BLaER1 treated with 17β-estradiol and CSF1 and Interleukin-3, amounts not matched to agents 10 nM and 100 nM (cell line): ENCODE measurements at regions not wholly inside any gene's neighbourhood (a gene's known extent, or its start where the extent isn't known, plus 50 kb on each side); places are given as distances from the start of the nearest gene placed in this dataset.
A peak's percentile ranks its signal among the peaks of the same experiment; 100 is the strongest.

Experiments
- H3K27ac ChIP-seq, 11 experiments: shearing (Covaris generic); formaldehyde crosslinking; 2 replicates each; pipeline ENCODE4 v1.8.1; 2022
- H3K27me3 ChIP-seq, 11 experiments: shearing (Covaris generic); formaldehyde crosslinking; 2 replicates each; pipeline ENCODE4 v1.8.1; 2022
- H3K36me3 ChIP-seq, 11 experiments: shearing (Covaris generic); formaldehyde crosslinking; 2 replicates each; pipeline ENCODE4 v1.8.1; 2022
- H3K4me1 ChIP-seq, 10 experiments: shearing (Covaris generic); formaldehyde crosslinking; 2 replicates each; pipeline ENCODE4 v1.8.1; 2022
- H3K4me2 ChIP-seq, 11 experiments: shearing (Covaris generic); formaldehyde crosslinking; 2 replicates each; pipeline ENCODE4 v1.8.1; 2022
- H3K4me3 ChIP-seq, 10 experiments: shearing (Covaris generic); formaldehyde crosslinking; 2 replicates each; pipeline ENCODE4 v1.8.1; 2022
- H3K9ac ChIP-seq, 11 experiments: shearing (Covaris generic); formaldehyde crosslinking; 2 replicates each; pipeline ENCODE4 v1.8.1; 2022
- H3K9me3 ChIP-seq, 11 experiments: shearing (Covaris generic); formaldehyde crosslinking; replicated peaks in 1 of 11; 2 replicates each; pipeline ENCODE4 v1.8.1; 2022
- H4K20me1 ChIP-seq, 11 experiments: shearing (Covaris generic); formaldehyde crosslinking; 2 replicates each; pipeline ENCODE4 v1.8.1; 2022
- Cebpa-rat ChIP-seq, 11 experiments: shearing (Covaris generic); IDR thresholded peaks; 2 replicates each; pipeline ENCODE4 v1.8.1; 2022

DNA sequence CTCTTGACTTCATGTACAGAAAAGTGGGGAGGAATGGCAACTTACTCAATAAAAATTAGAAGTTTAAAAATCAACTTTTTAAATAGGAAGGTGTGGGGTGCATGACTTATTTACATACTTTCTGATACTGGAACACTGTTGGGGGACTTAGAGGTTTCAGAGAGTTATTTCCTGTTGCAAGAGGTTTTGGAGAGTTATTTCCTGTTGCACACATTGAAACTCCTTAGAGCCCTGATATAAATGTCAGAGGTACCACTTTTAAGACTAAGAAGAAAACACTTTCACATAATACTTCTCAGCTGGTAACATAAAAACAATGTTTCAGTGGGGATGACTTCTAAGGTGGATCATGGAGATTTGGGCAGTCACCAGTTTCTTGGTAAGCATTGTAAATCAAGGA, 579.9 kb downstream of the MMUT start:
- Histone ChIP-seq H3K9me3 (peaks cover 0 to 1% (median 0%) of the 10 kb centered on the region in 11 experiments; a peak in 3 of 22 replicates), H4K20me1 (no peaks in the 10 kb centered on the region), H3K4me2 (peak overlapping the region; percentile 21 to 69 (median 53); a peak in 21 of 22 replicates), H3K27me3 (no peaks in the 10 kb centered on the region), H3K36me3 (no peaks in the 10 kb centered on the region), H3K27ac (peak overlapping the region in 8 of 11 experiments; percentile 9 to 39 (median 16); a peak in 6 of 22 replicates), H3K4me1 (peaks cover 8 to 19% (median 14%) of the 10 kb centered on the region in 10 experiments; a peak in 19 of 20 replicates), H3K4me3 (no peak overlapping the region), H3K9ac (no peak overlapping the region)
- TF ChIP-seq Cebpa-rat (IDR thresholded peaks at IDR 0.05), result no peak

DNA sequence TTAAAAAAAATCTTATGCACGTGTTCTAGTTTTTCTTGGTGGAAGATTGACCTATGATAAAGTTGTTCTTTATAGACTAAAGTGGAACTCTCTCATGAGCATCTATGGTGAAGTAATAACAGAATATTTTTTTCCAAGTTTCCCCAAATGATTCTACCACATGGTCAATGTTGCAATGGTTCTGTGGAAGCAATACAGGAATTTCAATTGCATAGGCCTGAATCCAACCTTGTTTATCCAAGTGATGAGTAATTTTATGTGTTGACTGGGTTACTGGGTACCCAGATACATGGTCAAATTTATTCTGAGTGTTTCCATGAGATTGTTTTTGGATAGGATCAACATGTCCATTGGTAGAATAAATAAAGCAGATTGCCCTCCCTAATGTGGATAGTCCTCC, 581.5 kb downstream of the MMUT start:
- no peak overlapping the region for H3K4me3 ChIP-seq
- H3K27ac ChIP-seq, result no peak overlapping the region
- H3K9me3 ChIP-seq, result no peaks in the 10 kb centered on the region
- H3K9ac ChIP-seq, result no peak overlapping the region
- no peak for TF ChIP-seq Cebpa-rat (IDR thresholded peaks at IDR 0.05)
- H3K27me3 ChIP-seq, result no peaks in the 10 kb centered on the region
- H3K4me2 ChIP-seq, result no peak overlapping the region
- no peaks in the 10 kb centered on the region for H4K20me1 ChIP-seq
- H3K36me3 ChIP-seq, result no peaks in the 10 kb centered on the region
- H3K4me1 ChIP-seq, result peaks cover 8 to 19% (median 14%) of the 10 kb centered on the region in 10 experiments; a peak in 19 of 20 replicates

DNA sequence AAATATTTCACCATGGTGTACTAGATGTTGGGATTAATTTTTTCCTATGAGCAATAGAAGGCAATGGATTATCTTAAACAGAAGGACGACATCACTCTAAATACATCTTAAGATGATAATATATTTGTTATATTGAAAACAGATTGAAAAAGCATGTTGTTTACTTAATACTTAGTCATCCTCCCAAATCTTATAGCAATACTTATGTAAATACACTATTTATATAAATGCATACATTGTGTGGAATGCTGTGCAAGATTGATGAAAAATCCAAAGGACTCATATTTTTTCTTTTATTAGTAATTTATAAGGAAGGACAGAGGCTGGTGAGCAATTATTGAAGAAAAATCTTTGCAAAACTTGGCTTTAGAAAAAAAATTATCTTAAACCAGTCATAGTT, 593.5 kb downstream of the MMUT start:
- Histone ChIP-seq H3K36me3 (no peaks in the 10 kb centered on the region), H3K27me3 (no peaks in the 10 kb centered on the region), H3K27ac (no peak overlapping the region), H3K9ac (no peak overlapping the region), H3K4me2 (no peak overlapping the region), H4K20me1 (no peaks in the 10 kb centered on the region), H3K4me1 (no peaks in the 10 kb centered on the region), H3K4me3 (no peak overlapping the region), H3K9me3 (peaks cover 0 to 5% (median 1%) of the 10 kb centered on the region in 11 experiments; a peak in 11 of 22 replicates)
- no peak for TF ChIP-seq Cebpa-rat (IDR thresholded peaks at IDR 0.05)

DNA sequence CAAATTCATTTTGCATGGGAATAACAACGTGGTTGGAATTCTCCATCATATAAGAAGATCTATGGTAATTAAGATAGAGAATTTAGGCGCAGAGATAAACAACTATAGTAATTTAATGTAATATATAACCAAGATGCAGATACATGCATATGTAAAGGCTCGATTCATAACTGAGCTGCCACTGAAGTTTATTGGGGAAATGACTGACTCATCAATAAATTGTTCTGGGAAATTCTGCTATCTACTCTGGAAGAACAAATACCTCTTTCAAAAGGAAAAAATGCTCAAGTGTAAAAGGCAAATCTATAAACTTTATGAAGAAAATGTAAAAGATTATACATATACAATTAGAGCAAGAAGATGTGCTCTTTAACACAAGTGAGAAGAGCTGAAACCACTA, 596.4 kb downstream of the MMUT start:
- TF ChIP-seq Cebpa-rat (IDR thresholded peaks at IDR 0.05), result no peak
- Histone ChIP-seq H3K27me3 (no peaks in the 10 kb centered on the region), H3K27ac (no peak overlapping the region), H3K4me1 (no peaks in the 10 kb centered on the region), H3K9me3 (peaks cover 9 to 23% (median 13%) of the 10 kb centered on the region in 11 experiments), H3K4me3 (no peak overlapping the region), H3K36me3 (no peaks in the 10 kb centered on the region), H3K4me2 (no peak overlapping the region), H3K9ac (no peak overlapping the region), H4K20me1 (no peaks in the 10 kb centered on the region)

DNA sequence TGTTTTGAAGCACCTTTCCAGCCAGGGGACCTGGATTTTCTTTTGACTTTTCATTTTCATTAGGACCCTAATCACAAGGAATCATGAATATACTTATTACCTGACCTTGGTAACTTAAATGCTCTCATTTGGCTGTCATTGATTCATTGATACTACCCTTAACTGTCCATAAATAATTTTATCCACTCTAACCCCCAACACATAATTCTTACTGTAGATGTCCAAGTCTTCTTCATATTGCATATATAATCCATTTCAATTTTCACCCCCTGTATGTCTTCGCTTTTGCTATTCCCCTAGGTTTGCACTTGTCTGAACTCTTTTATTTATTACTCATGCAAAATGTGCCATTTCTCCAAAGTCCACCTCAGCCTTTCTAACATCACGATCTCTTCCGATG, 602.9 kb downstream of the MMUT start:
- Histone ChIP-seq H3K27me3 (no peaks in the 10 kb centered on the region), H3K4me2 (no peak overlapping the region)
- no peak for TF ChIP-seq Cebpa-rat (IDR thresholded peaks at IDR 0.05)

DNA sequence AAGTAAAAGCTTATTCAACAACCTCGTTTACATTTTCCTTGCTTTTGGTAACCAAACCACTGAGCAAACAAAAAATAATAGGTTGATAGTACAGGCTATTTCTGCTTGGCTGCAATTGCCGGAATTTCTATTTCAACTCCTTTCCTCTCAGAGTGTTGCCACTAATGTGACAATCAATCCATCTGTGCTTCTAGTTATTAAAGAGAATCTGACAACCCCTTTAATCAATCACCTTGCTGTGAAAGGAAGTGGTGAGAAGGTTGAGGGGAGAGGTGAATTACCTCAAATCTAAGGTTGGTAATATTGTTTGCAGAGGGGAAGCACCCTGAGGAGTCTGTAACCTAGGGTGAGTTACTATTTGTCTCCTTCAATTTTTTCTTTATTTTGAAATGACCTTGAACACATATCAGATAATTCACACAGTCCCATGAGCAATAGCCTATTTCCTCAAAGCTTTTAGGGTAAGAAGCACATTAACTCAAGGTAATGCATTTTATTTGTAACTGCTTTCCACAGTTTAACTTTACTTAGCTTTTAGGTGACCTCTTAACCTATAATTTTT, 603.4 kb downstream of the MMUT start:
- H3K27ac ChIP-seq, result no peak overlapping the region
- no peaks in the 10 kb centered on the region for H3K4me1 ChIP-seq
- H4K20me1 ChIP-seq, result no peaks in the 10 kb centered on the region
- no peak overlapping the region for H3K9ac ChIP-seq
- H3K4me3 ChIP-seq, result no peak overlapping the region
- H3K36me3 ChIP-seq, result no peaks in the 10 kb centered on the region
- H3K27me3 ChIP-seq, result no peaks in the 10 kb centered on the region
- no peak overlapping the region for H3K4me2 ChIP-seq
- no peak for TF ChIP-seq Cebpa-rat (IDR thresholded peaks at IDR 0.05)
- H3K9me3 ChIP-seq, result peaks cover 9 to 18% (median 12%) of the 10 kb centered on the region in 11 experiments

More for the DNA sequence above, 602.9 kb downstream of the MMUT start:
- H3K9me3 ChIP-seq, result peaks cover 9 to 23% (median 13%) of the 10 kb centered on the region in 11 experiments
- H3K4me3 ChIP-seq, result no peak overlapping the region
- no peaks in the 10 kb centered on the region for H3K36me3 ChIP-seq
- H3K9ac ChIP-seq, result no peak overlapping the region
- H4K20me1 ChIP-seq, result no peaks in the 10 kb centered on the region
- H3K4me1 ChIP-seq, result no peaks in the 10 kb centered on the region
- H3K27ac ChIP-seq, result no peak overlapping the region

DNA sequence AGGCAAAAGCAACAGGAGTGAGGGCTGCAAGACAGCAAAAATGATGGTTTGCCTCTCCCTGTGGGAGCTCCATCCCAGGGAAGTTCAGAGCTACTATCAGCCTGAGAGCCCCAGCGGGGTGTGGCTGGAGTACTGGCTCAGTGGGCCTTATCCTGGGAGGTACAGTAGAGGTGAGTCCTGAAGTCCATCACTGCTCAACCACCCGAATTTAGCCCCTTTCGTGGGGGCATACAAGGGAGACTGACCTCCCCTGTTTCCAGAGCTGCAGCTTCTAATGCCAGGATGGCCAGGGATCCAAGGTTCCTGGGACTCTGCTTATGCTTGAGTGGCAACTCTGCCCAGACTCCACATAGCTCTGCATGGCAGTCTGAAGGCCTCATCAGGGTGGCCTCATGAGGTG, 617.8 kb downstream of the MMUT start:
- H3K9me3 ChIP-seq, result peaks cover 24 to 37% (median 29%) of the 10 kb centered on the region in 11 experiments
- H3K4me3 ChIP-seq, result no peak overlapping the region
- no peak overlapping the region for H3K27ac ChIP-seq
- H3K4me1 ChIP-seq, result no peaks in the 10 kb centered on the region
- H3K27me3 ChIP-seq, result no peaks in the 10 kb centered on the region
- H3K4me2 ChIP-seq, result no peak overlapping the region
- H3K9ac ChIP-seq, result no peak overlapping the region
- TF ChIP-seq Cebpa-rat (IDR thresholded peaks at IDR 0.05), result no peak
- no peaks in the 10 kb centered on the region for H3K36me3 ChIP-seq
- no peaks in the 10 kb centered on the region for H4K20me1 ChIP-seq

DNA sequence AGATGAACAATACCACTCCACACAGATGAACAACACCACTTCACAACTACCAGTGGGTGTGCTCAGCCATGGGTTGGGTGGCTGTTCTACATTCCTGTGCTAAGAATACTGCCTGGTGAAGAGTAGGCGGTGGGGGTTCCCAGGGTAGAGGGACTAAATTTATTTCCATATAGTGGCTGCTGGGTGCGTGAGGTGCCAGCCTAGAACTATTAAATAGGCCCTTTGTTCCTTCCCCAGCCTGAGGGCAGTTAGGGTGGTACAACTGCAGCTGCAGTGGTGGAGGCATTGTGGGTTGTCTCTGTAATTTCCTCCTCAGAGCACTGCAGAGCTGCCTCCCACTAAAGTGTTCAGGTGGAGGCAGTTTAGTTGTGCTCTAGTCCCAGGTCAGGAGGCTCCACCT, 618.4 kb downstream of the MMUT start:
- Histone ChIP-seq H3K4me3 (no peak overlapping the region), H3K27ac (no peak overlapping the region), H3K9me3 (peaks cover 26 to 37% (median 33%) of the 10 kb centered on the region in 11 experiments), H3K4me1 (no peaks in the 10 kb centered on the region), H3K4me2 (no peak overlapping the region), H4K20me1 (no peaks in the 10 kb centered on the region), H3K36me3 (no peaks in the 10 kb centered on the region), H3K27me3 (no peaks in the 10 kb centered on the region), H3K9ac (no peak overlapping the region)
- no peak for TF ChIP-seq Cebpa-rat (IDR thresholded peaks at IDR 0.05)

DNA sequence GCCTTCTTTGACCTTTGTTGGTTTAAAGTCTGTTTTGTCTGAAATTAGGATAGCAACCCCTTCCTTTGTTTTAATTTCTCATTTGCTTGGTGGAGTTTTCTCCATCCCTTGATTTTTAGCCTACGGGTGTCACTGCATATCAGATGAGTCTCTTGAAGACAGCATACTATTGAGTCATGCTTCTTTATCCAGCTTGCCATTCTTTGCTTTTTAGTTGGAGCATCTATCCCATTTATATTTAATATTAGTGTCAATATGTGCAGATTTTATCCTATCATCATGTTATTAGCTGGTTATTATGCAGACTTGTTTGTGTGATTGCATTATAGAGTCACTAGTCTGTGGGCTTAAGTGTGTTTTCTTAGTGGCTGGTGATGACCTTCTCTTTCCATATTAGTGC, 622.2 kb downstream of the MMUT start:
- H3K4me3 ChIP-seq, result no peak overlapping the region
- no peaks in the 10 kb centered on the region for H4K20me1 ChIP-seq

DNA sequence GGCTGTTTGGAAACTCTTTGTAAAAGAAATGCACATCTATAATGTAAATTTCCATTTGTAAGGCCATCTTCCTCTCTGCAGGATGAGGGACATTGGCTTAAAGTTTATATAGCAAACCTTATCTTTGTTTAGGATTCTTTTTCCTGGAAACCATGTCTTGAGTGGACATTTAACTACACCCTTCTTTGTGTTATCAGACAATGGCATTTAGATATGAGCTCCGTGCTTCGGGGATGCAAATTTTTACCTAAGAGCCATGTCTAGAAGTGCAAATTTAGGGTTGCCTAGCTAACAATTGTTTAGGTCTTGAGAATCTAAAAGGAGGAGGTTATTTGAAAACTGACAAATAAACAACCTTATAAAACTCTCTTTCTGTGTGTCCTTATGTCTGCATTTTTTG, 623.8 kb downstream of the MMUT start:
- Histone ChIP-seq H3K4me2 (no peak overlapping the region), H4K20me1 (no peaks in the 10 kb centered on the region), H3K36me3 (no peaks in the 10 kb centered on the region), H3K4me1 (peaks cover 0 to 18% (median 0%) of the 10 kb centered on the region in 10 experiments; a peak in 7 of 20 replicates), H3K9me3 (peaks cover 26 to 44% (median 31%) of the 10 kb centered on the region in 11 experiments), H3K4me3 (no peak overlapping the region), H3K27me3 (no peaks in the 10 kb centered on the region), H3K9ac (no peak overlapping the region), H3K27ac (no peak overlapping the region)
- no peak for TF ChIP-seq Cebpa-rat (IDR thresholded peaks at IDR 0.05)

More for the DNA sequence above, 622.2 kb downstream of the MMUT start:
- Histone ChIP-seq H3K27ac (no peak overlapping the region), H3K9me3 (peaks cover 26 to 44% (median 35%) of the 10 kb centered on the region in 11 experiments), H3K9ac (no peak overlapping the region), H3K4me2 (no peak overlapping the region), H3K36me3 (no peaks in the 10 kb centered on the region), H3K4me1 (peaks cover 0 to 3% (median 0%) of the 10 kb centered on the region in 10 experiments; a peak in 4 of 20 replicates), H3K27me3 (no peaks in the 10 kb centered on the region)
- TF ChIP-seq Cebpa-rat (IDR thresholded peaks at IDR 0.05), result no peak
